CD8-positive, alpha-beta memory T cell (primary cell): ENCODE measurements at regions not wholly inside any gene's neighbourhood (a gene's known extent, or its start where the extent isn't known, plus 50 kb on each side); places are given as distances from the start of the nearest gene placed in this dataset.

ENCODE experiments used
- CTCF ChIA-PET: fragments of 350-600 bp; sonication (Branson Sonifier 250); formaldehyde crosslinking; loops from one replicate; lab custom pipeline; 2021; ENCODE audit warnings: antibody characterized with exemption; lab: Charles Lee
- POLR2A ChIA-PET: fragments of 350-600 bp; sonication (Branson Sonifier 250); formaldehyde crosslinking; loops from one replicate; lab custom pipeline; 2021; ENCODE audit warnings: antibody characterized with exemption; lab: Charles Lee
- DNase-seq, 5 donors: peaks; one replicate each; pipeline versions ENCODE4 v3.0.0 to v3.0.0-alpha.2; 2020 to 2022; ENCODE audit warnings: mixed read lengths in 1 of 5
- H3K27ac ChIP-seq: one replicate; pipeline ENCODE4 v1.7.0; 2013; ENCODE audit warnings: low read depth, mild to moderate bottlenecking, low read length, moderate library complexity
- H3K27me3 ChIP-seq: 2 replicates; pipeline ENCODE4 v1.7.0; 2013; ENCODE audit warnings: low read length, mild to moderate bottlenecking; ENCODE audit not compliant: insufficient read depth, poor library complexity, severe bottlenecking
- H3K36me3 ChIP-seq: 2 replicates; pipeline ENCODE4 v1.7.0; 2013; ENCODE audit warnings: mild to moderate bottlenecking, low read length, moderate library complexity; ENCODE audit not compliant: insufficient read depth
- H3K4me1 ChIP-seq: 2 replicates; pipeline ENCODE4 v1.7.0; 2013; ENCODE audit warnings: mild to moderate bottlenecking, low read length, moderate library complexity; ENCODE audit not compliant: insufficient read depth
- H3K4me3 ChIP-seq: 2 replicates; pipeline ENCODE4 v1.7.0; 2013; ENCODE audit warnings: mild to moderate bottlenecking, low read length
- H3K9me3 ChIP-seq: 2 replicates; pipeline ENCODE4 v1.7.0; 2013; ENCODE audit warnings: mild to moderate bottlenecking, low read length
- H3K27ac Mint-ChIP-seq, 8 donors: one replicate each; pipeline ENCODE4 v1.8.0; 2020 to 2021; ENCODE audit warnings: mixed read lengths in 8 of 8, mild to moderate bottlenecking in 6 of 8, inconsistent platforms in 3 of 8, moderate library complexity in 3 of 8
- H3K27me3 Mint-ChIP-seq, 2 donors: one replicate each; pipeline ENCODE4 v1.8.0; 2020 to 2021; ENCODE audit warnings: mixed read lengths in 2 of 2, mild to moderate bottlenecking in 1 of 2, moderate library complexity in 1 of 2
- H3K36me3 Mint-ChIP-seq, 3 donors: one replicate each; pipeline ENCODE4 v1.8.0; 2020 to 2021; ENCODE audit warnings: mixed read lengths in 3 of 3, inconsistent platforms in 1 of 3, mild to moderate bottlenecking in 1 of 3
- H3K4me1 Mint-ChIP-seq, 3 donors: one replicate each; pipeline ENCODE4 v1.8.0; 2020 to 2021; ENCODE audit warnings: mixed read lengths in 3 of 3, inconsistent platforms in 1 of 3, mild to moderate bottlenecking in 1 of 3
- H3K4me3 Mint-ChIP-seq, 7 donors: one replicate each; pipeline ENCODE4 v1.8.0; 2020 to 2021; ENCODE audit warnings: mixed read lengths in 7 of 7, mild to moderate bottlenecking in 6 of 7, moderate library complexity in 4 of 7, inconsistent platforms in 2 of 7
- H3K9me3 Mint-ChIP-seq, 5 donors: one replicate each; pipeline ENCODE4 v1.8.0; 2020 to 2022; ENCODE audit warnings: mixed read lengths in 5 of 5, mild to moderate bottlenecking in 3 of 5, moderate library complexity in 2 of 5, inconsistent platforms in 1 of 5

DNA sequence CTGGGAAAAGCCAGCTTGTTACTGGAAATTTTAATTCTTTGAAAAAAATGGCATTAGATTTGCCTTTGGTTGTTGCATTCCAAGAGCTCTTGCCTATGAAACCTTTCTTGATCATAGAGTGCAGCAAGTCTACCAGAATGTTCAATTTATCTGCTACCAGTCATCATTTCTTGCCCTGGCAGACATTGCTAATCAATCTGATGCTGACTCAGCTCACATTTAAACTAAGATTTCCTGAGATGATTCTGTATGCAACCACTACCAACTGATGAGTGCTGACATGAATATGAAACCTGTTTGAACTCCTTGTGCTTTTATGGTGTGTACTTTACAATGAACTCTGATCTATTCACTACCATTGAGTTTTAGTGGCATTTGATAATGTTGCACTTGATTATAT lies 166.5 kb upstream of the SALL1 start:
- no peaks in the 10 kb centered on the region for H3K4me1 Mint-ChIP-seq
- POLR2A ChIA-PET = no interaction called here

DNA sequence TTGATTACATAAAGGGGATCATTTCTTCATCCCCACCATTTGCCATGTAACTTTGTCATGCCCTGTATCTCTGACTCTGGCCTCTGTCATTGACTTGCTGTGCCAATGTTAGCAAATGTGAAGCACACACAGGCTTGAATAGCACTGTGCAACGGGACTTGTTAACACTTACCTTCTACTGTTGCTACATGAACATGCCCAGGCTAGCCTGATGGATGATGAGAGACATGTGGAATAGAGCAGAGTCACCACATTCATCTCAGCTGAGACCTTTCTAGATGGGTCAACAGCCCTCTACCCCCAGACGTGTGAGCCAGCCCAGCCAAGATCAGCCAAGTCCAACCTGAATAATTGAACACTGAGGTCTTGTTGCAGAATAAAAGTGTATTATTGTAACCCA lies 162.1 kb upstream of the SALL1 start:
- Mint-ChIP-seq H3K36me3 (no peaks in the 10 kb centered on the region), H3K27ac (no peak overlapping the region), H3K9me3 (peaks cover 0 to 10% (median 1%) of the 10 kb centered on the region in 5 donors), H3K4me3 (no peak overlapping the region), H3K27me3 (no peaks in the 10 kb centered on the region), H3K4me1 (no peaks in the 10 kb centered on the region)
- Histone ChIP-seq H3K4me1 (no peaks in the 10 kb centered on the region), H3K4me3 (no peak overlapping the region), H3K27me3 (no peaks in the 10 kb centered on the region), H3K27ac (no peak overlapping the region), H3K36me3 (no peaks in the 10 kb centered on the region), H3K9me3 (no peaks in the 10 kb centered on the region)
- ChIA-PET CTCF (no interaction called here), POLR2A (no interaction called here)
- no peak for DNase-seq

More for the DNA sequence above, 166.5 kb upstream of the SALL1 start:
- Histone ChIP-seq H3K4me3 (no peak overlapping the region), H3K27ac (no peak overlapping the region), H3K9me3 (no peaks in the 10 kb centered on the region), H3K4me1 (no peaks in the 10 kb centered on the region), H3K36me3 (no peaks in the 10 kb centered on the region), H3K27me3 (no peaks in the 10 kb centered on the region)
- Mint-ChIP-seq H3K4me3 (no peak overlapping the region), H3K27me3 (peaks cover 0 to 3% of the 10 kb centered on the region in 2 donors), H3K9me3 (peaks cover 2 to 6% (median 3%) of the 10 kb centered on the region in 5 donors), H3K36me3 (no peaks in the 10 kb centered on the region), H3K27ac (no peak overlapping the region)
- CTCF ChIA-PET = no interaction called here
- no peak for DNase-seq

DNA sequence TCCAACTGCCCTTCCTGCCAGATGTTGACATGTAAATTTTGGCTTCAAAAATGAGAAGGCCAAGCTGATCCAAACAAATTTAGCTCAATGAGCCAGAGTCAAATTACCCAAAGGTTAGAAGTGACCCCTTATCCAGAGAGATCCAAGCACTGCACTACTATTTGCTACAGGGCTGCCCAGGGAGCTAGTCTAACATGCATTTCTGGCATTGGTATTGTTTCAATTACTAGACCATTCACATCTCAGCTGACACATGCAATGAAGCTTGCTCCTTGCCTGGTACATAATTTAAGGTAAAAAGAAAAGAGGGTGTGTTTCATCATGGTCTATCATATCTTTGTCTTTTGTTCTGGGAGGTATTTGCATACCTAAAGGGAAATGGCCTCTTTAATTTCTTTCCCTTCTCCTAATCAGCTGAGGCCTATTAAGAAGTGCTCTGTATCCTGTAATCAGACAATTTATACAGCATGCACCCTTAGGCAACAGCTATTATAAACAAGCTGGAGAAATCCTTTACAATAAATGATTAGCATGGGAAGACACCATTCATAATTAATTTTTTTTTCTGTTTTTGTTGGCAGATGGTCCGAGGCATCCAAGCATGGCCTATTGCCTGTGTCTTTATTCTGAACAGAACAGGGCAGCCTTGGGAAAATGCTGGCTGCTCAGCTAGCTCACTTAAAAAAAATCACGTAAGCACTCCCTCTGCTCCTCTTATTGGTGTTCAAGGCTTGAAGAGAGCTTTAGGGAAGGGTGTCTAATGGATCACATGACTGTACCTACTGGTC lies 161.5 kb upstream of the SALL1 start:
- H3K27me3 ChIP-seq = no peaks in the 10 kb centered on the region
- no peaks in the 10 kb centered on the region for H3K36me3 ChIP-seq
- no peaks in the 10 kb centered on the region for H3K4me1 ChIP-seq
- Mint-ChIP-seq H3K4me3 (no peak overlapping the region), H3K27me3 (no peaks in the 10 kb centered on the region), H3K36me3 (no peaks in the 10 kb centered on the region), H3K9me3 (peaks cover 0 to 13% (median 2%) of the 10 kb centered on the region in 5 donors), H3K27ac (no peak overlapping the region), H3K4me1 (no peaks in the 10 kb centered on the region)
- POLR2A ChIA-PET = no interaction called here
- H3K9me3 ChIP-seq = no peaks in the 10 kb centered on the region
- CTCF ChIA-PET = no interaction called here
- no peak overlapping the region for H3K27ac ChIP-seq
- no peak for DNase-seq
- no peak overlapping the region for H3K4me3 ChIP-seq

DNA sequence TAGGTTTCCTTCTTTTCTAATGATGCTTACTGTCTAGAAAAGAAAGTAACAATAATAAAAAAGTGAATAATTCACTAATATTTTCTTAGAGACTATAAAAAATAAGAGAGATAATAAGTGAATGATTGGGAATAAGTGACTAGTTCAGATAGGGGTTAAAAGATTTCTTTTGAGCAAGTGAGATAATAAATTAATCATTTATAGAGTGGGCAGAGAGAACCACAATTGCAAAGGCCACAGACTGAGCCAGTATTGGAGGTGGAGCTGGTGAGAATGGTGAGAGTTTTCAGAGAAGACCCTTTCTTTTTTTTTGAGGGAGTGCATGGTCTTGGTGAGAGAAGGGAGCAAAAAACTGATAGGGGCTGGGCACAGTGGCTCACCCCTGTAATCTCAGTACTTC lies 159.1 kb upstream of the SALL1 start:
- H3K4me3 ChIP-seq = no peak overlapping the region
- no peaks in the 10 kb centered on the region for H3K4me1 Mint-ChIP-seq
- no peak overlapping the region for H3K27ac ChIP-seq
- no peaks in the 10 kb centered on the region for H3K27me3 Mint-ChIP-seq
- no peaks in the 10 kb centered on the region for H3K36me3 ChIP-seq
- H3K9me3 Mint-ChIP-seq = peaks cover 3 to 30% (median 6%) of the 10 kb centered on the region in 5 donors
- no peaks in the 10 kb centered on the region for H3K4me1 ChIP-seq
- H3K4me3 Mint-ChIP-seq = no peak overlapping the region
- no peaks in the 10 kb centered on the region for H3K9me3 ChIP-seq
- DNase-seq = no peak
- POLR2A ChIA-PET = no interaction called here
- no peaks in the 10 kb centered on the region for H3K36me3 Mint-ChIP-seq
- H3K27me3 ChIP-seq = no peaks in the 10 kb centered on the region
- no peak overlapping the region for H3K27ac Mint-ChIP-seq
- CTCF ChIA-PET = no interaction called here

DNA sequence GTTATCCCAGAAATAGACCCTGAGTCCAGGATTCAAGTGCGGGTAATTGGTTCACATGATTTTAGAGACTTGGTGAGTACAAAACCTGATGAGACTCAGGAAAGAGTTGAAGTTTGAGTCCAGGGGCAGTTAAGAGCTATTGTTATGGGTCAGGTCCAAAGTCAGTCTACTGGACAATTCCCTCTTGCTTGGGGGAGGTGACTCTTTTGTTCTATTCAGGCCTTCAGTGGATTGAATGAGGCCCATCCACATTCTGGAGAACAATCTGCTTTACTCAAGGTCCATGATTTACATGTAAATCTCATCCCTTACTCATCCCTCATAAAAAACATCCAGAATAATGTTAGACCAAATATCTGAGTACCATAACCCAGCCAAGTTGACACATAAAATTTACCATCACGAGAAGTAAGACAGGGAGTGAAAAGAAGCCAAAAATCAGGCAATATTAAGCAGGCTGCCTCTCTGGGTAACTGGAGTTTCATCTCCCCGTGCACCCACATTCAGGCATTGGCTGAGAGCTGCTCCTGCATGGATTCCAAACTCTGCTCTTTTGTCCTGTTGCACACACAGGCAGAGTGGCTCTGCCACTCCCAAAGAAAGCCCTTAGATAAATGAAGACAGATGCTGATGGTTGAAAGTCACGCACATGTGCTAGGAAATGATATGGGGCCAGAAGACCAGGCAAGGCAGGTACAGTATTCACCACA lies 156.0 kb upstream of the SALL1 start:
- POLR2A ChIA-PET = no interaction called here
- CTCF ChIA-PET = no interaction called here
- H3K36me3 Mint-ChIP-seq = no peaks in the 10 kb centered on the region
- no peak for DNase-seq
- H3K27ac ChIP-seq = no peak overlapping the region
- H3K4me1 Mint-ChIP-seq = no peaks in the 10 kb centered on the region
- H3K4me3 Mint-ChIP-seq = no peak overlapping the region
- H3K27me3 Mint-ChIP-seq = no peaks in the 10 kb centered on the region
- no peaks in the 10 kb centered on the region for H3K9me3 ChIP-seq
- no peak overlapping the region for H3K4me3 ChIP-seq
- no peak overlapping the region for H3K27ac Mint-ChIP-seq
- no peaks in the 10 kb centered on the region for H3K36me3 ChIP-seq
- no peaks in the 10 kb centered on the region for H3K4me1 ChIP-seq
- H3K27me3 ChIP-seq = no peaks in the 10 kb centered on the region
- H3K9me3 Mint-ChIP-seq = peaks cover 6 to 23% (median 9%) of the 10 kb centered on the region in 5 donors

DNA sequence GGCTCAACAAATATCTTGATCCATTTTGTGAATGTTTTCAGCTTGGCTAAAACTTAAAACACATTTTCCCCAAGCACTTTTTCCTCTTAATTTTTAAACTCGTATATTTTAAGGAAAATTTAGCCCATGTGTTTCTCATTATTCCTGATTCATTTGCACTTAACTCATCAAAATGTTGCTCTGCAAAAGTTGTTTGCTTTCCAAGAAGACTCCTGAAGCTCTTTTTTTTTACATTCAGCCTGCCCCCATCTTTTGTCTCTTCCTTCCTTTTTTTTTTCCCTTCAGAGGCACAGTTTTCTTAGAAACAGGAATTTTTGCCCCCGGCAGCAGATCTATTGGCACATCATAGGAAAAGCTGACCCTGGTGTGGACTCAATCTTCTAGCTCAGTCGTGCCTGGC lies 155.0 kb upstream of the SALL1 start:
- ChIA-PET POLR2A (no interaction called here), CTCF (no interaction called here)
- Mint-ChIP-seq H3K36me3 (no peaks in the 10 kb centered on the region), H3K4me3 (no peak overlapping the region), H3K4me1 (no peaks in the 10 kb centered on the region), H3K27ac (no peak overlapping the region), H3K27me3 (no peaks in the 10 kb centered on the region), H3K9me3 (peaks cover 6 to 23% (median 9%) of the 10 kb centered on the region in 5 donors)
- Histone ChIP-seq H3K4me3 (no peak overlapping the region), H3K36me3 (no peaks in the 10 kb centered on the region), H3K9me3 (no peaks in the 10 kb centered on the region), H3K27me3 (no peaks in the 10 kb centered on the region), H3K4me1 (no peaks in the 10 kb centered on the region), H3K27ac (no peak overlapping the region)
- DNase-seq = no peak

DNA sequence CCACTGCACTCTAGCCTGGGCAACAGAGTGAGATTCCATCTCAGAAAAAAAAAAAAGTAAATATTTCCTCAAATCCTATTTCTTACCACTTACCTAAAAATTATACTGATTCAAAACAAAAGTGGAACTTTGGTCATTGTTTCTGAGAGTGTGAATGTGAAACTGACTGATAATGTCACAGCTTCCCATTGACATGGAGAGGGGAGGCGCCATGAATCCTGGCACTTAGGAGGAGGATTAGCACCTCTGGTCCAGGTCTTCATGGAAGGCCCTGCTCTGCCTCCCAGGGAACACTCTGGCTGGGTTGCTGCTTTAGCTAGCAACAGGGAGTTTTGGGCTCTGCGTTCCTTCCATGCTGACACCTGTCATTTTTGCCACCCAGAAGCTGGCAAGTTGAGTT lies 154.3 kb upstream of the SALL1 start:
- Mint-ChIP-seq H3K4me3 (no peak overlapping the region), H3K4me1 (no peaks in the 10 kb centered on the region), H3K27ac (no peak overlapping the region), H3K36me3 (no peaks in the 10 kb centered on the region), H3K9me3 (peaks cover 6 to 23% (median 9%) of the 10 kb centered on the region in 5 donors), H3K27me3 (no peaks in the 10 kb centered on the region)
- no peak for DNase-seq
- Histone ChIP-seq H3K4me1 (no peaks in the 10 kb centered on the region), H3K27me3 (no peaks in the 10 kb centered on the region), H3K27ac (no peak overlapping the region), H3K9me3 (no peaks in the 10 kb centered on the region), H3K4me3 (no peak overlapping the region), H3K36me3 (no peaks in the 10 kb centered on the region)
- ChIA-PET POLR2A (no interaction called here), CTCF (no interaction called here)

DNA sequence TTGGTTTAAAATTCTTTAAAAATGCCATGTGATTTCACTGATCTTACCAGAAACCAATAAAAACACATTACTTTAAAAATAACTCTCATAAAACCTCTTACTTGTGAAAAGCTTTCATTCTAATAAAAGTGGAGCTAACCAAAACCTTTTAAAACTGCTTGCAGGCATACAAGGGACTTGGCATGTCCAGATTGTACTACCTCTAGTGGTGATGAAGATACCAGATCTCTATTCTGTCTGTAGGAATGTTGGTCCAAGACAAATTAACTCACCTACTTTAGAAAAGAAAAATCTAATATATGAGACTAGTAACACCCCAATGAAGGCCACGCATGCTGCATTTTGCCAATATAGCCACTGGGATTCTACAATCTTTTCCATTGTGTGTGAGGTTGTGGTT lies 151.0 kb upstream of the SALL1 start:
- no peak overlapping the region for H3K4me3 ChIP-seq
- ChIA-PET POLR2A (no interaction called here), CTCF (no interaction called here)
- no peaks in the 10 kb centered on the region for H3K9me3 ChIP-seq
- no peaks in the 10 kb centered on the region for H3K36me3 ChIP-seq
- peaks cover 6 to 17% (median 15%) of the 10 kb centered on the region in 5 donors for H3K9me3 Mint-ChIP-seq
- no peak overlapping the region for H3K27ac ChIP-seq
- no peak overlapping the region for H3K4me3 Mint-ChIP-seq
- H3K27me3 ChIP-seq = no peaks in the 10 kb centered on the region
- no peaks in the 10 kb centered on the region for H3K36me3 Mint-ChIP-seq
- H3K27ac Mint-ChIP-seq = no peak overlapping the region
- DNase-seq = no peak
- H3K4me1 Mint-ChIP-seq = no peaks in the 10 kb centered on the region
- no peaks in the 10 kb centered on the region for H3K4me1 ChIP-seq
- H3K27me3 Mint-ChIP-seq = no peaks in the 10 kb centered on the region
